Activated naive CD8-positive, alpha-beta T cell (primary cell): ENCODE measurements at regions not wholly inside any gene's neighbourhood (a gene's known extent, or its start where the extent isn't known, plus 50 kb on each side); places are given as distances from the start of the nearest gene placed in this dataset.
"Not testable (repeated sequence)": the region's sequence is repeated elsewhere in the genome, so short reads cannot be mapped to it uniquely, and the experiment has no call there.

Experiments used
- H3K27ac Mint-ChIP-seq: one replicate; pipeline ENCODE4 v1.8.0; 2021; ENCODE audit warnings: mixed read lengths
- H3K27me3 Mint-ChIP-seq: one replicate; pipeline ENCODE4 v1.8.0; 2021; ENCODE audit warnings: mixed read lengths
- H3K36me3 Mint-ChIP-seq: one replicate; pipeline ENCODE4 v1.8.0; 2021; ENCODE audit warnings: mixed read lengths
- H3K4me1 Mint-ChIP-seq: one replicate; pipeline ENCODE4 v1.8.0; 2021; ENCODE audit warnings: low read depth, mixed read lengths
- H3K4me3 Mint-ChIP-seq: one replicate; pipeline ENCODE4 v1.8.0; 2021; ENCODE audit warnings: mild to moderate bottlenecking, mixed read lengths
- H3K9me3 Mint-ChIP-seq: one replicate; pipeline ENCODE4 v1.8.0; 2021; ENCODE audit warnings: low read depth, mixed read lengths

DNA sequence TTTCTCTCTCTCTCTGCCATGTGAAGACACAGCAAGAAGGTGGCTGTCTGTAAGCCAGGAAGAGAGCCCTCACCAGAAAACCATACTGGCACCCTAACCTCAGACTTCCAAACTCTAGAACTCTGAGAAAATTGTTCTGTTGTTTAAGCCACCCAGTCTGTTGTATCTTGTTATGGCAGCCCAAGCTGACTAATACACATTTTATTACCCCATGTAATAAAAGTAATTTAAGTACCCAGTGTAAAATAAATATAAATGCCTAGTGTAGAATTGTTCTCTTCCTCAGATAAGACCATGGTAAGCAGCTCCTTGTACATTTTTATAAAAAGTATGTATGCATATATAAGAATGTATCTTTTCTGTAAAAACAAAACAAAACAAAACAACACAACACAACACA is 119.7 kb downstream of the DTL start:
- Mint-ChIP-seq H3K27me3 (no peaks in the 10 kb centered on the region), H3K9me3 (no peaks in the 10 kb centered on the region), H3K4me1 (peaks cover 12% of the 10 kb centered on the region), H3K4me3 (no peak overlapping the region), H3K36me3 (peaks cover 2% of the 10 kb centered on the region), H3K27ac (no peak overlapping the region)

GRCh38 chr1:212157252-212157651 is 121.7 kb downstream of the DTL start:
- Mint-ChIP-seq H3K9me3 (no peaks in the 10 kb centered on the region), H3K4me1 (peaks cover 24% of the 10 kb centered on the region), H3K27ac (no peak overlapping the region), H3K27me3 (no peaks in the 10 kb centered on the region), H3K36me3 (peaks cover 2% of the 10 kb centered on the region), H3K4me3 (no peak overlapping the region)

GRCh38 chr1:212158912-212159796 is 123.6 kb downstream of the DTL start:
- H3K36me3 Mint-ChIP-seq = peaks cover 2% of the 10 kb centered on the region
- H3K27ac Mint-ChIP-seq = peak overlapping the region; percentile 34

DNA sequence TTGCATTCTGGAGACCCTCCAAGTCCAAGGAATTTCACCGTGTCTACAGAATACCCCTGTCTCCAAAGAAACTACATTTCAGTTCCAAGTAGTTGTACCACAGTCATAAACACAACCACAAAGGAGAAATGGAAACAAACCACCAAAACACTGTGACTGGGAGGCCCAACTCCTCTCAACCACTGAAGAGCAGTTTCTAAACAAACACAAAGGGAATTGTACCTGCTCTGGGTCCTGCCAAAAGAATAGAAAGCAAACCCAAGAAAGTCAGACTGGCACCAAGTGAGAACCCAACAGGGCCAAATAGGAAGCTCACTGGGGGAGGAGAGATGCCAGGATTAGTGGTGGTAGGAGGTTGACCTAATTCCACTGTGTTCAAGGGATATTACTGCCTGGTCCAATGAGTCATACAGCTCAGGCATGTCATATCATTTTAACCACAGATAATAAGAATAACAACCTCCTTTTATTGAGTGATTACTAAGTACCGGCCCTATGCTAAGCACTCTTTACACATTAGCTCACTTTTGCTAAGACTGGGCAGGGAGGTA is 123.9 kb upstream of the PPP2R5A start:
- Mint-ChIP-seq H3K27ac (no peak overlapping the region), H3K9me3 (no peaks in the 10 kb centered on the region), H3K4me1 (peaks cover 30% of the 10 kb centered on the region), H3K36me3 (no peaks in the 10 kb centered on the region), H3K4me3 (no peak overlapping the region), H3K27me3 (no peaks in the 10 kb centered on the region)

More at GRCh38 chr1:212158912-212159796, 123.6 kb downstream of the DTL start:
- peaks cover 30% of the 10 kb centered on the region for H3K4me1 Mint-ChIP-seq
- H3K4me3 Mint-ChIP-seq = no peak overlapping the region
- no peaks in the 10 kb centered on the region for H3K27me3 Mint-ChIP-seq
- no peaks in the 10 kb centered on the region for H3K9me3 Mint-ChIP-seq

DNA sequence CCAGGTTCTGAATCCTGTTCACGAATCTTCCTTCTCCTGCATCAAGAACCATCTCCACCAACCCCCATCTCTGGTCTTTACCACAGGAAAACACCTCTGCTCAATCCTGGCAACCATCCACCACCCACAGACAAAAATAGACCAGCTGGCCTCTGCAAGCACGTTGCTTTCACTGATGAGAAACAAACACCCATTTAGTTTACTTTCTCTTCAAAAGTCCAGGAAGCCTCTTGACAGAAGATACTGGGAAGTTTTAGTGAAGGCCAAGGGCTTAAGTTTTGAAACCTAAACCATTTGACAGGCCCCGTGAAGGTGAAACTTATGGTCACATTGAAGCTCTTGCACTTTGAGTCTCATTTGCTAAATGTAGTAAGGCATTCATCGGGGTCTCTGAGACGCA is 122.6 kb upstream of the PPP2R5A start:
- Mint-ChIP-seq H3K27ac (peak overlapping the region; percentile 52), H3K4me3 (peak overlapping the region; percentile 44), H3K4me1 (peaks cover 34% of the 10 kb centered on the region), H3K36me3 (no peaks in the 10 kb centered on the region), H3K9me3 (no peaks in the 10 kb centered on the region), H3K27me3 (no peaks in the 10 kb centered on the region)

- Mint-ChIP-seq H3K36me3 (no peaks in the 10 kb centered on the region), H3K27ac (no peak overlapping the region), H3K27me3 (no peaks in the 10 kb centered on the region), H3K9me3 (no peaks in the 10 kb centered on the region), H3K4me1 (peaks cover 26% of the 10 kb centered on the region), H3K4me3 (no peak overlapping the region)
Observed at GRCh38 chr1:212164095-212164872, 120.9 kb upstream of the PPP2R5A start.

DNA sequence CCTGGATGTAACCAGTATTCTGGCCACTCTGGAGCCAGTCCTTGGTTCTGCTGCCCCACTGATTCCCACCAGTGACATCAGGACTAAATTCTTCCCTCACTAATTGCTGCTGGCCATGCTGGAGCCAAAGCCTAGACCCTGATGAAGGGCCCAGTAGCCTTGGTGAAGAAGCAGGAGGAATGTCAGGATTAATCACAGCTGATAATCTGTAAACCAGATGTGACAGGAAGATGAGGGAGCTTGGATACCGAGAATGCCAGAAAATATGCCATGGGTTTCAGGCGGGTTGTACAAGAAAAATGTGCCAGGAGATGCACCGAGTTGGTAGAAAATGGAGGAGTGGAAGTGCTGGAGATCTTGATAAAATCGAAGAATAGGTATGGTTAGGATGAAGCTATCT is 119.0 kb upstream of the PPP2R5A start:
- Mint-ChIP-seq H3K36me3 (no peaks in the 10 kb centered on the region), H3K27ac (no peak overlapping the region), H3K27me3 (no peaks in the 10 kb centered on the region), H3K4me1 (peaks cover 19% of the 10 kb centered on the region), H3K9me3 (no peaks in the 10 kb centered on the region), H3K4me3 (no peak overlapping the region)

- Mint-ChIP-seq H3K4me3 (no peak overlapping the region), H3K4me1 (peaks cover 15% of the 10 kb centered on the region), H3K27ac (no peak overlapping the region)
Observed at GRCh38 chr1:212166644-212167043, 118.6 kb upstream of the PPP2R5A start.

GRCh38 chr1:212167098-212167497 is 118.1 kb upstream of the PPP2R5A start:
- Mint-ChIP-seq H3K27ac (no peak overlapping the region), H3K27me3 (no peaks in the 10 kb centered on the region), H3K9me3 (no peaks in the 10 kb centered on the region), H3K4me3 (no peak overlapping the region), H3K4me1 (peaks cover 11% of the 10 kb centered on the region), H3K36me3 (no peaks in the 10 kb centered on the region)

More at GRCh38 chr1:212166644-212167043, 118.6 kb upstream of the PPP2R5A start:
- no peaks in the 10 kb centered on the region for H3K27me3 Mint-ChIP-seq
- H3K9me3 Mint-ChIP-seq = no peaks in the 10 kb centered on the region
- H3K36me3 Mint-ChIP-seq = no peaks in the 10 kb centered on the region

DNA sequence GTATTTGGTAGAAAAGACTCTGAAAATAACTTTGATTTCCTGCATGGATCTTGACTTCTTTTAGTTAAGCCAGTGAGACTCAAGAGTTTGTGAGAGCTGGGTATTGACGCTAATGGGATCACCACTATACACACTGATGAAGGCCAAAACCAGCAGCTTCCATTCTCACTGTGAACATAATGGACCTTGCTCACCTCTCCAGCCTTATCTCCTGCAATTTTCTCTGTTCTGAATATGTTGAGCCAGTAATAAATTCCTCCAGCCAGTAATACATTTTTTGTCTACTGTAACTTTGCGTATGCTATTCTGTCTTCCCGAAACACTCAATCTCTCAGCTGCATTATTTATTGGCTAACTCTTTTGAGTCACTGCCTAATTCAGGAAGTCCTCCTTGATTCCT is 111.6 kb upstream of the PPP2R5A start:
- H3K4me1 Mint-ChIP-seq = no peaks in the 10 kb centered on the region
- H3K27me3 Mint-ChIP-seq = no peaks in the 10 kb centered on the region
- no peak overlapping the region for H3K27ac Mint-ChIP-seq
- H3K36me3 Mint-ChIP-seq = no peaks in the 10 kb centered on the region
- H3K4me3 Mint-ChIP-seq = no peak overlapping the region
- H3K9me3 Mint-ChIP-seq = no peaks in the 10 kb centered on the region

GRCh38 chr1:212174295-212174694 is 110.9 kb upstream of the PPP2R5A start:
- H3K27ac Mint-ChIP-seq, H3K9me3 Mint-ChIP-seq, H3K4me1 Mint-ChIP-seq, H3K4me3 Mint-ChIP-seq, H3K36me3 Mint-ChIP-seq, H3K27me3 Mint-ChIP-seq: not testable (repeated sequence)

GRCh38 chr1:212177542-212177941 is 107.7 kb upstream of the PPP2R5A start:
- H3K36me3 Mint-ChIP-seq = no peaks in the 10 kb centered on the region
- H3K27ac Mint-ChIP-seq = no peak overlapping the region
- no peaks in the 10 kb centered on the region for H3K27me3 Mint-ChIP-seq
- no peaks in the 10 kb centered on the region for H3K4me1 Mint-ChIP-seq
- H3K4me3 Mint-ChIP-seq = no peak overlapping the region
- no peaks in the 10 kb centered on the region for H3K9me3 Mint-ChIP-seq

DNA sequence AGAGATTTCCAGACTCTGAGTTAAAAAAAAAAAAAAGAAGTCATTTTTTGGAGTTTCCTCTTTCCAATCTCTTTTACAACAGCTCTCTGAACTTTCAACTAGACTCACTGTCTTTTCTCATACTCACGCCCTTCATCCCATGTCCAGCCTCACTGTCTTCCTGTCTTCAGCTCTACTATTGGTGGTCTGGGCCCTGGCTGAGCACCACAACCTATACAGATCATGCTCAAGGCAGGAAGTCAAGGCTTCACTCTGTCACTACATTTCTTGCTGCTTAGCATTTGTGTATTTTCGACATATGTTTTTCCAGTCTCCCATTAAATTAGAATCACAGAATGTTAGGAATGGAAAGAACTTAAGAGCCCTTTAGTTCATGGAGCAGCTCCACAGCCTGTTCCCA is 106.4 kb upstream of the PPP2R5A start:
- Mint-ChIP-seq H3K27me3 (no peaks in the 10 kb centered on the region), H3K27ac (no peak overlapping the region), H3K36me3 (no peaks in the 10 kb centered on the region), H3K4me1 (no peaks in the 10 kb centered on the region), H3K9me3 (no peaks in the 10 kb centered on the region), H3K4me3 (no peak overlapping the region)

DNA sequence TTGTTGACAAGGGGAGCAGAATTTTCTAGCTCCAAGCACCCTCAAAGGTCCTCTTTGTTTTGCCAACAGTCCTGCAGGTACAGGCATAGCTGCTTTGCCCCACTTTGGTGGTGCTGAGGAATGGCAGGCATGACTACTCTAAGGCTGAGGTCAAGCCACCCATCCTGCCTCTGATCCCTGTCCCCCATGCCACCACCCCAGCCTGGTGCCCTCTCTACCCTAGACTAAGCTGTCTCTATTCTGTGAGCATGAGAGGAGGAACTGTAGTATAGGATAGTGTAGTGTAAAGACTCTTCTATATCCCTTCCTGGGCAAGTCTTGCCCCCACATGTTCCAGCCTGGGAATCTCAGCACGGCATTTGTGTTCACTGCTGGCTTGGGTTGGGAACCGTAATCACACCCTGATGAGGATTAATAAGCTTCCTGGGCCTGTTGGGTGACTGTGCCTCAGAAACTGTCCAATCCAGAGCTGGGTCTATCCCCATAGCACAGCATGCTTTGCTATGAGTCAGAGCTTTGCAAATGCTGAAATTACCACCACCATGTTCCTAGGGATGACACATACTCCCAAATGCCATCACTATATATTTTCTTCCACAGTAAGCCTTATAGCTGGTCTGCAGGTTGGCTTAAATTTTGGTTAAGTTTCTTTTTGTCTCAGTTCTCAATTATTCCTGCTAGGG is 105.7 kb upstream of the PPP2R5A start:
- Mint-ChIP-seq H3K36me3 (no peaks in the 10 kb centered on the region), H3K9me3 (no peaks in the 10 kb centered on the region), H3K27ac (no peak overlapping the region), H3K4me1 (no peaks in the 10 kb centered on the region), H3K4me3 (no peak overlapping the region), H3K27me3 (no peaks in the 10 kb centered on the region)
